GM12865 (cell line): ENCODE measurements at regions not wholly inside any gene's neighbourhood (a gene's known extent, or its start where the extent isn't known, plus 50 kb on each side); places are given as distances from the start of the nearest gene placed in this dataset.

Experiments
- DNase-seq: peaks from one replicate; pipeline ENCODE4 v3.0.0; 2010; ENCODE audit warnings: low read depth
- H3K4me3 ChIP-seq: 2 replicates; pipeline ENCODE4 v1.5.1; 2011; ENCODE audit warnings: mild to moderate bottlenecking, low read depth, low read length, control low read depth
- CTCF ChIP-seq: IDR thresholded peaks from 2 replicates; pipeline ENCODE4 v1.5.1; 2011; ENCODE audit warnings: low read length, control low read depth, low read depth, inconsistent platforms; ENCODE audit not compliant: insufficient read depth; ENCODE audit errors: missing control alignments

GRCh38 chr3:25940935-25941334 lies 151.0 kb downstream of the OXSM start:
- no peak for TF ChIP-seq CTCF
- no peak for DNase-seq
- no peak overlapping the region for H3K4me3 ChIP-seq

- TF ChIP-seq CTCF: no peak
- DNase-seq: no peak
Measured at GRCh38 chr3:25944329-25944728, 154.4 kb downstream of the OXSM start.

GRCh38 chr3:25945366-25945765 lies 155.5 kb downstream of the OXSM start:
- no peak overlapping the region for H3K4me3 ChIP-seq
- no peak for TF ChIP-seq CTCF
- no peak for DNase-seq

More at GRCh38 chr3:25944329-25944728, 154.4 kb downstream of the OXSM start:
- H3K4me3 ChIP-seq: no peak overlapping the region

- TF ChIP-seq CTCF: no peak
- no peak overlapping the region for H3K4me3 ChIP-seq
- DNase-seq: no peak
Measured at GRCh38 chr3:25945836-25946235, 155.9 kb downstream of the OXSM start.

GRCh38 chr3:25952133-25952532 lies 162.2 kb downstream of the OXSM start:
- no peak for TF ChIP-seq CTCF
- no peak for DNase-seq
- no peak overlapping the region for H3K4me3 ChIP-seq

GRCh38 chr3:25957026-25957425 lies 167.1 kb downstream of the OXSM start:
- TF ChIP-seq CTCF: no peak
- no peak overlapping the region for H3K4me3 ChIP-seq
- no peak for DNase-seq

GRCh38 chr3:25960776-25961175 lies 170.9 kb downstream of the OXSM start:
- no peak for DNase-seq
- H3K4me3 ChIP-seq: no peak overlapping the region
- TF ChIP-seq CTCF: no peak
